Keratinocyte (primary cell): ENCODE measurements at regions not wholly inside any gene's neighbourhood (a gene's known extent, or its start where the extent isn't known, plus 50 kb on each side); places are given as distances from the start of the nearest gene placed in this dataset.

ENCODE experiments used
- DNase-seq: peaks from one replicate; pipeline ENCODE4 v3.0.0-alpha.2; 2011; ENCODE audit warnings: low read depth, missing footprints, low spot score
- FAIRE-seq: peaks from 2 replicates; lab custom pipeline; 2011; peaks lifted over from hg19 to GRCh38; lab: Jason Lieb, UNC
- H2AFZ ChIP-seq: 2 replicates; pipeline ENCODE4 v1.6.0; 2012; ENCODE audit warnings: low read length, control low read depth, inconsistent platforms; ENCODE audit not compliant: control insufficient read depth
- H3K27ac ChIP-seq: 2 replicates; pipeline ENCODE4 v1.5.1; 2011; ENCODE audit warnings: low read length; ENCODE audit not compliant: control insufficient read depth, insufficient read depth
- H3K27me3 ChIP-seq: 3 replicates; pipeline ENCODE4 v1.6.0; 2011; ENCODE audit warnings: low read length; ENCODE audit not compliant: control insufficient read depth, insufficient read depth; ENCODE audit errors: extremely low read depth
- H3K36me3 ChIP-seq, 2 experiments: 2 replicates in 1 of 2; 3 replicates in 1 of 2; pipeline ENCODE4 v1.5.1; 2011; ENCODE audit warnings: low read length in 2 of 2, mild to moderate bottlenecking in 1 of 2; ENCODE audit not compliant: control insufficient read depth in 2 of 2, insufficient read depth in 2 of 2; ENCODE audit errors: extremely low read depth in 1 of 2
- H3K4me1 ChIP-seq: 3 replicates; pipeline ENCODE4 v1.5.1; 2011; ENCODE audit warnings: low read length; ENCODE audit not compliant: control insufficient read depth, insufficient read depth; ENCODE audit errors: extremely low read depth
- H3K4me2 ChIP-seq: 3 replicates; pipeline ENCODE4 v1.6.0; 2011; ENCODE audit warnings: low read depth, low read length; ENCODE audit not compliant: control insufficient read depth, insufficient read depth; ENCODE audit errors: extremely low read depth
- H3K4me3 ChIP-seq, 3 experiments: fragments of 200-600 bp in 1 of 3; sonication (generic) in 1 of 3; 2 replicates in 2 of 3; 3 replicates in 1 of 3; pipeline ENCODE4 v1.5.1; 2011 to 2016; ENCODE audit warnings: low read length in 3 of 3, mild to moderate bottlenecking in 3 of 3, control low read depth in 2 of 3, inconsistent platforms in 1 of 3, low read depth in 1 of 3, mixed read lengths in 1 of 3, mixed run types in 1 of 3, moderate library complexity in 1 of 3; ENCODE audit not compliant: control insufficient read depth in 2 of 3, insufficient read depth in 2 of 3; ENCODE audit errors: extremely low read depth in 1 of 3
- H3K79me2 ChIP-seq: 2 replicates; pipeline ENCODE4 v1.6.0; 2012; ENCODE audit warnings: low read length; ENCODE audit not compliant: control insufficient read depth, insufficient read depth
- H3K9ac ChIP-seq: 3 replicates; pipeline ENCODE4 v1.6.0; 2011; ENCODE audit warnings: low read length; ENCODE audit not compliant: control insufficient read depth, insufficient read depth; ENCODE audit errors: extremely low read depth
- H3K9me1 ChIP-seq: 3 replicates; pipeline ENCODE4 v1.6.0; 2011; ENCODE audit warnings: low read length; ENCODE audit not compliant: control insufficient read depth, insufficient read depth; ENCODE audit errors: extremely low read depth
- H3K9me3 ChIP-seq: 2 replicates; pipeline ENCODE4 v1.5.1; 2012; ENCODE audit warnings: low read depth, low read length; ENCODE audit not compliant: control insufficient read depth
- H4K20me1 ChIP-seq: 3 replicates; pipeline ENCODE4 v1.6.0; 2011; ENCODE audit warnings: low read length; ENCODE audit not compliant: control insufficient read depth, insufficient read depth; ENCODE audit errors: extremely low read depth
- EZH2 ChIP-seq: IDR thresholded peaks from one replicate; pipeline ENCODE4 v1.6.1; 2012; ENCODE audit warnings: inconsistent platforms, mild to moderate bottlenecking, low read length, moderate library complexity
- dilution Hi-C: fragments of 300-500 bp; cut with MboI; formaldehyde crosslinking; loops from one replicate; pipeline ENCODE4 v1.7.0; 2020; ENCODE audit warnings: low sequenced_read_pairs; ENCODE audit not compliant: extremely low pct_ligation_motif_present
- TF ChIP-seq, protein P1 (sequence below), 3 experiments: IDR thresholded peaks in 1 of 3; conservative IDR thresholded peaks in 1 of 3; optimal IDR thresholded peaks in 1 of 3; 2 replicates in 2 of 3; 3 replicates in 1 of 3; pipeline versions ENCODE3 to v1.5.1; 2011; ENCODE audit warnings: low read length in 3 of 3, mild to moderate bottlenecking in 3 of 3, moderate library complexity in 2 of 3, control low read depth in 1 of 3, inconsistent platforms in 1 of 3; ENCODE audit not compliant: insufficient read depth in 2 of 3; ENCODE audit errors: extremely low read depth in 1 of 3

DNA sequence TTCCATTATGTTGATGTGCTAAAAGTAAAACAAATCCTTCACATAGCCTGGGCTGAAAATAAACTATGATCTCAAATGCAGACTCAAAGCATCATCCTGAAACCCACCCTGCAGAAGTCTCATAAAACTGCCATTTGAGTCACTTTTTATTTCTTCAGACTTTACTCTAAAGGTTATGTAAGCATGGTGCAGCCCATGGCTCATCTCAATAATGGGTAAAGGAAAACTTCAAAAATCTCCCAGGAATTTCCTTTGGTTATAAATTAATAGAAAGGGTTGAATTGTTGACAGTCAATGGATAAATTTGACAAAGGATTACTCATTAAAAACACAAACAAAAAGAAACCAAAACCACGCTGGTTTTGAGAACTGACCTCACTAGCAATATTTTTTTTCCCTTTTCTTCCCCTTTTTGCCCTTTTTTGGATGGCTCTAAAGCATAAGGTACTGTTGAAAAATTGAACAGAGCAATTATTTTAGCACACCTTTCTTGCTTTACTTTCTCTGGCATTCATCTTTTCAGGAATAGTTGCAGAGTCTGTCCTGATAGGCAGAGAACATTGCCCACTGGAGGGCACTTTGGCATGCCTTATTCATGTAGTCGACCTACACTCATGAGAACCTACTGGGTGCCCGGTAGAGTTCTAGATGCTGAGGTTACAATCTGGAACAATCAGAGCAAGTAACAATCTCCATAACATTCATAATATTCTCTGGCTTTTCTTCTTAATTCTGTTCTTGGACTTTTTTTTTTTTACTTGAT, 191.4 kb downstream of the TMEM167A start:
- Histone ChIP-seq H3K4me1 (no peaks in the 10 kb centered on the region), H3K9me3 (no peaks in the 10 kb centered on the region), H3K9ac (no peak overlapping the region), H3K4me2 (no peak overlapping the region), H3K79me2 (no peaks in the 10 kb centered on the region), H2AFZ (no peak overlapping the region), H3K9me1 (no peaks in the 10 kb centered on the region), H3K4me3 (no peak overlapping the region), H3K36me3 (no peaks in the 10 kb centered on the region), H4K20me1 (no peaks in the 10 kb centered on the region), H3K27me3 (no peaks in the 10 kb centered on the region), H3K27ac (no peak overlapping the region)
- no peak for TF ChIP-seq EZH2
- TF ChIP-seq, protein P1, sequence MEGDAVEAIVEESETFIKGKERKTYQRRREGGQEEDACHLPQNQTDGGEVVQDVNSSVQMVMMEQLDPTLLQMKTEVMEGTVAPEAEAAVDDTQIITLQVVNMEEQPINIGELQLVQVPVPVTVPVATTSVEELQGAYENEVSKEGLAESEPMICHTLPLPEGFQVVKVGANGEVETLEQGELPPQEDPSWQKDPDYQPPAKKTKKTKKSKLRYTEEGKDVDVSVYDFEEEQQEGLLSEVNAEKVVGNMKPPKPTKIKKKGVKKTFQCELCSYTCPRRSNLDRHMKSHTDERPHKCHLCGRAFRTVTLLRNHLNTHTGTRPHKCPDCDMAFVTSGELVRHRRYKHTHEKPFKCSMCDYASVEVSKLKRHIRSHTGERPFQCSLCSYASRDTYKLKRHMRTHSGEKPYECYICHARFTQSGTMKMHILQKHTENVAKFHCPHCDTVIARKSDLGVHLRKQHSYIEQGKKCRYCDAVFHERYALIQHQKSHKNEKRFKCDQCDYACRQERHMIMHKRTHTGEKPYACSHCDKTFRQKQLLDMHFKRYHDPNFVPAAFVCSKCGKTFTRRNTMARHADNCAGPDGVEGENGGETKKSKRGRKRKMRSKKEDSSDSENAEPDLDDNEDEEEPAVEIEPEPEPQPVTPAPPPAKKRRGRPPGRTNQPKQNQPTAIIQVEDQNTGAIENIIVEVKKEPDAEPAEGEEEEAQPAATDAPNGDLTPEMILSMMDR (optimal IDR thresholded peaks at IDR 0.05 in 1 of 3, IDR thresholded peaks at IDR 0.05 in 1 of 3, conservative IDR thresholded peaks at IDR 0.05 in 1 of 3; ENCODE audit: extremely low read depth in 1 of 3, insufficient read depth in 2 of 3, low read length in 3 of 3): no peak
- dilution Hi-C loops: no loop called here
- no peak for DNase-seq
- no peak for FAIRE-seq

DNA sequence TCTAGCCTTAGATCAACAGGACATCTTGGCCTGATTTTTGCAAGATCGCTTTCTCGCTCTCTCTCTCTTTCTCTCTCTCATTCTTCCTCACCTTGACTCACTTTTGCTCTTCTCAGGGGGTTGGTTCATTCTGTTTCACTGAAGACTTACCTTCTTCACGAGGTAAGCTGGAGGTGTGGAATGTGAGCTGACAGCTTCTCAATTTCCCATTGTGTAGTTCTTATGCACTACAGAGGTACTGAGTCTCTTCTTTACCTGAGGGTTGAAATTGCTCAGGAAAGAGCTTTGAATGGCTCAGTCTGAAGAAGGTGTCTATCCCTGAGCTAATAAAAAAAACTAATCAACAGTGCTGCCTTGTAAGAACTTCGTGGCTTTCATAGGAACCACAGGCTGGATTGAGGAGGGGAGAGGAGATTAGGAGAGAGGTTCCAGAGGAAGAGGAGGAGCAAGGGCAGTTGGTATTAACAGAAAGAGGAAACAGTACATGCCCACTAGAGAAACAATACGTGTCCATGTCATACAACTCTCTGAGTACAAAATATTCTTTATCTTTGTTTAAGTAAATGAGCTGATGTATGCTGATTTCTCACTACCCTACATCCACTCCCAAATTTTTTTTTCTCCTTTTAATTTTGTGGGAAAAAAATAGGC, 192.2 kb downstream of the TMEM167A start:
- dilution Hi-C loops: no loop called here
- H3K4me2 ChIP-seq: no peak overlapping the region
- no peak overlapping the region for H3K27ac ChIP-seq
- FAIRE-seq (no peak), DNase-seq (no peak)
- no peaks in the 10 kb centered on the region for H3K79me2 ChIP-seq
- H3K9me3 ChIP-seq: no peaks in the 10 kb centered on the region
- no peak overlapping the region for H3K4me3 ChIP-seq
- no peaks in the 10 kb centered on the region for H3K27me3 ChIP-seq
- H3K9ac ChIP-seq: no peak overlapping the region
- H3K9me1 ChIP-seq: no peaks in the 10 kb centered on the region
- TF ChIP-seq EZH2: no peak
- TF ChIP-seq, protein P1 (optimal IDR thresholded peaks at IDR 0.05 in 1 of 3, IDR thresholded peaks at IDR 0.05 in 1 of 3, conservative IDR thresholded peaks at IDR 0.05 in 1 of 3; ENCODE audit: extremely low read depth in 1 of 3, insufficient read depth in 2 of 3, low read length in 3 of 3): no peak
- no peak overlapping the region for H2AFZ ChIP-seq
- H4K20me1 ChIP-seq: no peaks in the 10 kb centered on the region
- no peaks in the 10 kb centered on the region for H3K36me3 ChIP-seq
- H3K4me1 ChIP-seq: no peaks in the 10 kb centered on the region
